Tibial nerve (tissue), 4 donors: ENCODE measurements at regions not wholly inside any gene's neighbourhood (a gene's known extent, or its start where the extent isn't known, plus 50 kb on each side); places are given as distances from the start of the nearest gene placed in this dataset.

Source experiments
- DNase-seq, 2 donors: peaks; one replicate each; pipeline ENCODE4 v3.0.0-alpha.2; 2019; ENCODE audit warnings: low spot score in 2 of 2
- H3K27ac ChIP-seq, 4 donors: fragments of 200-600 bp; sonication (generic) in 3 of 4; one replicate each; pipeline ENCODE4 v1.5.1; 2017 to 2019; ENCODE audit warnings: mild to moderate bottlenecking in 1 of 4
- H3K27me3 ChIP-seq, 2 donors: fragments of 200-600 bp; sonication (generic) in 1 of 2; one replicate each; pipeline versions ENCODE4 v1.5.1 to v1.6.0; 2017 to 2019
- H3K36me3 ChIP-seq, 3 donors: fragments of 200-600 bp; sonication (generic); one replicate each; pipeline ENCODE4 v1.5.1; 2018 to 2019
- H3K4me1 ChIP-seq, 4 donors: fragments of 200-600 bp; sonication (generic) in 3 of 4; one replicate each; pipeline ENCODE4 v1.5.1; 2017 to 2019
- H3K4me3 ChIP-seq, 4 donors: fragments of 200-600 bp; sonication (generic) in 3 of 4; one replicate each; pipeline ENCODE4 v1.5.1; 2017 to 2019; ENCODE audit warnings: mild to moderate bottlenecking in 1 of 4, moderate library complexity in 1 of 4
- H3K9me3 ChIP-seq, 4 donors: fragments of 200-600 bp; sonication (generic) in 3 of 4; one replicate each; pipeline ENCODE4 v1.5.1; 2017 to 2019
- CTCF ChIP-seq, 5 experiments: fragments of 200-600 bp in 3 of 5; fragments of 450-650 bp in 2 of 5; sonication (generic) in 3 of 5; IDR thresholded peaks; one replicate each; pipeline ENCODE4 v1.5.1; 2016 to 2019; ENCODE audit warnings: antibody characterized with exemption in 5 of 5, mild to moderate bottlenecking in 3 of 5, moderate library complexity in 2 of 5
- EP300 ChIP-seq, 2 donors: sonication (generic); formaldehyde crosslinking; IDR thresholded peaks; one replicate each; pipeline ENCODE4 v1.6.1; 2017; ENCODE audit warnings: antibody characterized with exemption in 2 of 2, mild to moderate bottlenecking in 1 of 2
- POLR2A ChIP-seq, 2 donors: fragments of 450-650 bp; IDR thresholded peaks; one replicate each; pipeline ENCODE4 v1.6.1; 2017; ENCODE audit warnings: antibody characterized with exemption in 2 of 2, mild to moderate bottlenecking in 2 of 2, moderate library complexity in 2 of 2
- WGBS, 2 donors: methylation state at CpG; one replicate each; pipeline ENCODE4 v1.1.5; 2018; 5-methylcytosine and 5-hydroxymethylcytosine counted together

- WGBS, 2 donors, result 85 to 95% methylated on average over 5 of the region's 5 CpGs
- Histone ChIP-seq H3K4me3 (no peak overlapping the region), H3K27ac (no peak overlapping the region), H3K27me3 (no peaks in the 10 kb centered on the region), H3K36me3 (no peaks in the 10 kb centered on the region), H3K9me3 (peaks cover 0 to 11% (median 0%) of the 10 kb centered on the region in 4 donors), H3K4me1 (no peaks in the 10 kb centered on the region)
- DNase-seq, result no peak
- no peak for TF ChIP-seq POLR2A (IDR thresholded peaks at IDR 0.05)
- TF ChIP-seq EP300 (IDR thresholded peaks at IDR 0.05), result no peak
- TF ChIP-seq CTCF (IDR thresholded peaks at IDR 0.05), result no peak
Measured at GRCh38 chr12:125214289-125214688, 149.1 kb downstream of the AACS start.

- H3K36me3 ChIP-seq, result no peaks in the 10 kb centered on the region
- peak overlapping the region in 1 of 4 donors; percentile 21 for H3K27ac ChIP-seq
- H3K27me3 ChIP-seq, result no peaks in the 10 kb centered on the region
- H3K9me3 ChIP-seq, result peaks cover 0 to 11% (median 0%) of the 10 kb centered on the region in 4 donors
- 59 to 69% methylated on average over 13 to 14 of the region's 14 CpGs for WGBS, 2 donors
- no peak for DNase-seq
- TF ChIP-seq CTCF (IDR thresholded peaks at IDR 0.05) (no peak), EP300 (IDR thresholded peaks at IDR 0.05) (no peak), POLR2A (IDR thresholded peaks at IDR 0.05) (no peak)
- no peaks in the 10 kb centered on the region for H3K4me1 ChIP-seq
- H3K4me3 ChIP-seq, result no peak overlapping the region
Measured at GRCh38 chr12:125216756-125217155, 151.5 kb downstream of the AACS start.

- H3K36me3 ChIP-seq, result no peaks in the 10 kb centered on the region
- 70 to 74% methylated on average over 5 of the region's 5 CpGs for WGBS, 2 donors
- peaks cover 0 to 11% (median 0%) of the 10 kb centered on the region in 4 donors for H3K9me3 ChIP-seq
- H3K27ac ChIP-seq, result peak overlapping the region in 1 of 4 donors; percentile 21
- H3K27me3 ChIP-seq, result no peaks in the 10 kb centered on the region
- no peak overlapping the region for H3K4me3 ChIP-seq
- no peak for TF ChIP-seq EP300 (IDR thresholded peaks at IDR 0.05)
- no peak for TF ChIP-seq CTCF (IDR thresholded peaks at IDR 0.05)
- TF ChIP-seq POLR2A (IDR thresholded peaks at IDR 0.05), result no peak
- no peaks in the 10 kb centered on the region for H3K4me1 ChIP-seq
- DNase-seq, result no peak
Measured at GRCh38 chr12:125217308-125217707, 152.1 kb downstream of the AACS start.

GRCh38 chr12:125218952-125219351 is 153.7 kb downstream of the AACS start:
- H3K36me3 ChIP-seq, result no peaks in the 10 kb centered on the region
- H3K4me1 ChIP-seq, result no peaks in the 10 kb centered on the region
- H3K27ac ChIP-seq, result peak overlapping the region in 2 of 4 donors; percentile 30 to 68
- no peak overlapping the region for H3K4me3 ChIP-seq
- WGBS, 2 donors, result 78 to 82% methylated on average over 4 of the region's 4 CpGs
- TF ChIP-seq EP300 (IDR thresholded peaks at IDR 0.05) (no peak), CTCF (IDR thresholded peaks at IDR 0.05) (no peak), POLR2A (IDR thresholded peaks at IDR 0.05) (no peak)
- DNase-seq, result no peak
- peaks cover 0 to 11% (median 0%) of the 10 kb centered on the region in 4 donors for H3K9me3 ChIP-seq
- H3K27me3 ChIP-seq, result no peaks in the 10 kb centered on the region

GRCh38 chr12:125220404-125221273 is 155.4 kb downstream of the AACS start:
- Histone ChIP-seq H3K4me3 (no peak overlapping the region), H3K4me1 (no peaks in the 10 kb centered on the region), H3K36me3 (no peaks in the 10 kb centered on the region), H3K9me3 (peaks cover 0 to 2% (median 0%) of the 10 kb centered on the region in 4 donors), H3K27ac (peak overlapping the region in 2 of 4 donors; percentile 30 to 68), H3K27me3 (no peaks in the 10 kb centered on the region)
- 61 to 73% methylated on average over 16 of the region's 16 CpGs for WGBS, 2 donors
- no peak for TF ChIP-seq CTCF (IDR thresholded peaks at IDR 0.05)
- TF ChIP-seq EP300 (IDR thresholded peaks at IDR 0.05), result no peak
- TF ChIP-seq POLR2A (IDR thresholded peaks at IDR 0.05), result no peak
- DNase-seq, result no peak
